Suppressor macrophage treated with lipopolysaccharide for 4 hours (primary cell): ENCODE measurements at regions not wholly inside any gene's neighbourhood (a gene's known extent, or its start where the extent isn't known, plus 50 kb on each side); places are given as distances from the start of the nearest gene placed in this dataset.

ENCODE experiments used
- DNase-seq: peaks from one replicate; pipeline ENCODE4 v3.0.0-alpha.2; 2020

GRCh38 chr13:110097013-110097412, 209.9 kb downstream of the COL4A1 start:
- no peak for DNase-seq

DNA sequence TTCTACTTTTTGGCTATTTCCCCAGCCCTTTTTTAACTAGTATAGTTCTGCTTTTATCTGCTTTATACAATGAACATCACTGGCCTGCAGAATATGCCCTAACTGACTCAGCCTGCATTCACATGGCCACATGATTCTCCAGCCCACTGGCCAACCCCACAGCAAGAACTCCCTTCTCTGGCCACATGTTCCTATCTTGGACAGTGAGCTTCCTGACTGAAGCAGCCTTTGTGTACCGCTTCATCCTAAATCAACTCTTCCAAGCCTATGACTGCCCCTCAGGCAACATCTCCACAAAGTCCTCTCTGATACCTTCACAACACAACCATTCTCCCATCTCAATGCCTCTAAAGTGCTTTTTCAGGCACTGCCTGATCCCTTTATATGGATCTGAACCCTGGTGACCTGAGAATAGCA, 214.1 kb downstream of the COL4A1 start:
- DNase-seq, result peak; percentile 53

GRCh38 chr13:110089815-110090214, 217.1 kb downstream of the COL4A1 start:
- DNase-seq, result no peak

DNA sequence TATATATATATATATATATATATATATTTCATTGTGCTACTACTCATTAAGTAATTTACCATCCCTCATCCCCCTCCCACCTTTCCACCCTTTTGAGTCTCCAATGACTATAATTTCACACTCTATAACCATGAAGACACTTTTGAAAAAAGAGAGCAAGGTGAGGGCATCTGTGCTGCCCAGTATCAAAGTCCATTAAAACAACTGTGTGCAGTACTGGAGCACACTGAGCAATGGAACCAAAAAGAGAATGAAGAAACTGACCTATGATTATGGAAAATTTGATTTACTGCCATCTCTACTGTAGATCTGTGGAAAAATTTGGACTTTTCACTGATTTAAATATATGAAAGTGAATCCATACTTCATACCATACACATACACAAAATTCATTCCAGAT, 217.9 kb downstream of the COL4A1 start:
- no peak for DNase-seq

GRCh38 chr13:110073982-110074381, 233.0 kb downstream of the COL4A1 start:
- DNase-seq, result no peak

GRCh38 chr13:110070511-110071120, 236.3 kb downstream of the COL4A1 start:
- no peak for DNase-seq

- no peak for DNase-seq
Measured at GRCh38 chr13:110070046-110070445, 236.9 kb downstream of the COL4A1 start.

DNA sequence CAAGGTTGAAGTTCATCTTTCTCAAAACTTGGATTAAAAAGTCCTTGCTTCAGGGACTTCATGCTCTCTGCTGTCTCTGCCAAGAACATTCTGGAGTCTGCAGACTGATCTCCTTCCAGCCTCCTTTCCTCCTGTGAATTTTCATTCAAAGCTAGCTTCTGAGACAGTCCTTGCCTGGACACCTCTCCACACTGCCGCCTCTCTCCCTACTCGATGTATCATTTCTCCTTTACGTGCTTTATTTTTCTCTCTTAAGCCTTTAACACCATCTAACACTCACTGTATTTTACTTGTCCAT, 238.8 kb downstream of the COL4A1 start:
- DNase-seq, result no peak

DNA sequence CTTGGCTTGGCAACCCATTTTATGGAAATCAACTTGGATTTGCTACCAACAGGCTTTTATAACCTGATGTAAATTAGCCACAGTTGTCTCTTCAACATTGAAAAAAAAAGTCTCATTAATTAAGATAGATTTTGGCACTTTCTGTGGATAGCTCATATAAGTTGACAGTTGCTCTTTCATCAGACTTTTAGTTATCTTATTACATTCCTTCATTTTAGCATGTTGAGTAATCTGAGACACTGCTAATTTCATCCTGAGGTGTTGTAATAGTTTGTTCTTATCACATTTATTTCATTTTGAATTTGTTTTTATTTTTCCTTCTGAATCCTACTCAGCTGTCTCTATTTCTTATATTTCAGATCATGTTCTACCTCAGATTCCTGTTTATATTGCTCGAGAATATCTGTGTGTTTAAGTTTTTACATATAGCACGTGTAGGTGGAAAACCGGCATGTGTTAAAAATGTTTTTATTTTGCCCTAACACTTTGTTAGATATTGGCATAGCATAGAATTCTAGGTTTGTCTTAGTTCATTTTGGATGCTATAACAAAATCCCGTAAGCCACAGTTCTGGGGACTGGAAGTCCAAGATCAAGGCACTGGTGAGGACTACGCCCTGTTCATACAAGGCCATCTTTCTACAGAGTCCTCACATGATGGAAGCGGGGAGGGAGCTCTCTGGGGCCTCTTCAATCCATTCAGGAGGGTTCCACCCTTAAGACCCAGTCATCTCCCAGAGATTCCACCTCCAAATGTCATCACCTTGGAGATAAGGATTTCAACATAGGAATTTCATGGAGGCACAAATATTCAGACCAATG, 239.4 kb downstream of the COL4A1 start:
- DNase-seq, result no peak

DNA sequence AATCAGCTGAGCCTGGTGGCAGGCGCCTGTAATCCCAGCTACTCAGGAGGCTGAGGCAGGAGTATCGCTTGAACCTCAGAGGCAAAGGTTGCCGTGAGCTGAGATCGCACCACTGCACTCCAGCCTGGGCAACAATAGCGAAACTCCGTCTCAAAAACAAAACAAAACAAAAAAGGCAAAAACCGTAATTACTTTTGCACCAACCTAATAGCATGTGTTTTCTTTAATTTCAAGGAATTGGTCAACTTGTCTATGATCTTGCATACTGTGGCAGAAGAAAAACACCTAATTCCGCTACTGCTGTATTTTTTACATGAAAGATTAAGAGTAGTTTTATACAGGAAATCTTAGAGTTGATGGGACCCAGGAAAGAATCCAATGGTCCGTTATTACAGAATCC, 241.2 kb downstream of the COL4A1 start:
- DNase-seq, result no peak

DNA sequence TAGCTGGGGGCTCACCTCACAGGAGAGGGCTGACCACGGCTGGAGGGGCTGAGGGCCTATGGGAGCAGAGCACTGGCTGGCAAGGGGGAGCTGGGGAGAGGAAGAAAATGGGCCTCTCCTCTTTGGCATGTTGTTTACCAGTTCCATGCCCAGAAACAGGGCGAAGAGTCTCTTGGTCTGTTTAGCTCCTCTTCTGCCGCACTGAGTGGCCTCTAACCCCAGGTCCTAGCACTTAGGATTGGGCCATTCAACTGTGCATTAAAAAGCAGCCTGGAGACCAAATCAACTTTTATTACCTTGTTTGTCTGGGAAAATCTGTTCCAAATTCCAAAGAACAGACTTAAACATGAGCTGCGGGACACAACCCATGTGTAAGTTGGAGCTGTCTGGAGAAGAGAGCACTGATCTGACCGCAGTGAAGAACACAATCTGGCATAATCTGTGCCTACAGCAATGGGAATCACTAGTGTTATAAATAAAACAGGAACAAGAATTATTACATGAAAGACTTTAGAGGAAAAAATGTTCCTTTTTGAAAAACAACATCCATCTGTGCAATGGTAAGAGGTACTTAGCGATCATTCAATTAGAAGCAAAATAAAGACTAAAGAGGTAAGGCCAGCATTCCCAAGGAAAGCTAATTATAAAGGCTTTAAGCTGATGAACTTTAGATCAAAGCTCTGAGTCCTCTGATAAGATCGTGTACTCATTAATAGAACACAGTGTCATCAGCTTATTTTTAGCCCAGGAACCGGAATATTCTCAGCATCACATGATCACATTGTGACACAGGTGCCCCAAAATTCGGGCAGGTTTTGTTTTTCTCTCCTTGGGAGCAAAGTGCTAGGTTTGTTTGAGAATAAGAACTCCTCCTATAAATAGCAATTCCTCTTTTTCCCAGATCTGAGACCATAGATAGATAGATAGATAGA, 243.2 kb downstream of the COL4A1 start:
- no peak for DNase-seq

- no peak for DNase-seq
Measured at GRCh38 chr13:110062777-110063442, 244.0 kb downstream of the COL4A1 start.

- DNase-seq, result no peak
Measured at GRCh38 chr13:110062077-110062776, 244.7 kb downstream of the COL4A1 start.

GRCh38 chr13:110061270-110061669, 245.7 kb downstream of the COL4A1 start:
- DNase-seq, result no peak

DNA sequence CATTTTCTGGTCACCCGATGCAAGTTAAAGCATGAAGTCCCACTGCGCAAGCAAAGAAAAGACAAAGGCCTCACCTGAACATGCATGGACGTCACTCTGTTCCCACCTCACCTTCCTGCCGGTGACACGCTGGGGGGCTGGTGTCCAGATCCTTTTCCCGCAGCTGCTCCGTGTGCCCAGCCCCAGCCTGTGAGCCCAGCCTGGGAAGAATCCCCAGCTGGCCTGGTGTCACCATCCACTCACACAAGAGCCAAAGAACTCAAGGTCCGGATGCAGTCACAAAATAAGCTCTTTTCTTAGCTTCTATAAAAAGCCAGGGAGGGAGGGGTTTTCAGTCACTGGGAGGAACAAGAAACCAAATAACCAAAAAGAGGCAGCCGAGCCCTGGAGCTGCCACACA, 249.9 kb downstream of the COL4A1 start:
- DNase-seq, result no peak

DNA sequence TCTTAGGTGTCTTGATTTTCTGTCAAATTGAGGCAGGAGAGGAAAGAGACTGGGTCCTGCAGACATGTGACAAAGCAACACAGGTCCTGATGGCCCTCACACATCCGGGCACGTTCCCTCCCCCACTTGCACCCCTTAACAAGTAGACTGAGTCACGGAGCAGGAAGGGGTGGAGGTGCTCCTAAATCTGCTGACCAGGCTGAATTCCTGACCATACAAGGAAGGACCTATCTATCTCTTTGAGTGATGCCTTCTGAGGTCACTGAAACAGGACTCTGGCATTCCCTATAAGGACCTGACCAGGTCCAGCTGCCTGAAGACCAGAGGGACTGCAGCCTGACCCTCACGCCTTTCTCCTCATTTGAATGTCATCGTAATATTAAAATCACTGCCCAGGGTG, 250.3 kb downstream of the COL4A1 start:
- DNase-seq, result no peak

GRCh38 chr13:110055089-110055488, 251.9 kb downstream of the COL4A1 start:
- DNase-seq, result no peak

GRCh38 chr13:110054041-110054440, 252.9 kb downstream of the COL4A1 start:
- no peak for DNase-seq

GRCh38 chr13:110047496-110047895, 259.5 kb downstream of the COL4A1 start:
- no peak for DNase-seq

DNA sequence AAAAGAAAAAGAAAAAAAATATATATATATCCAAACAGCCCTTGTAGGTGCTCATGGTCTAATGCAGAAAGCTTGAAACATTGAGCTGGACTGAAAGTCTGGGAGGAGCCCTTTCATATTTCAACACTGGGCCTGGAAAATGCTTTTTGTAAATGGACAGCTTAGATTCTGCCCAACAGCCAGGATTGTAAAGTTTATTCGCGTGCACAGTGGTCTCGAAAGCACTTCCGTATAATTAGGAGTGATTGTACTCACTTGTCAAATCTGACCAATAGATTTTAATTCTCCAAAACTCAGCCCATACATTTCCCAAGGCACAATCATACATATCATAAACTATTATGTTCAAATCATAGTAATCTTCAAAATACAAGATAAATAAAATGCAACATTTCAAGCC, 260.1 kb downstream of the COL4A1 start:
- no peak for DNase-seq

DNA sequence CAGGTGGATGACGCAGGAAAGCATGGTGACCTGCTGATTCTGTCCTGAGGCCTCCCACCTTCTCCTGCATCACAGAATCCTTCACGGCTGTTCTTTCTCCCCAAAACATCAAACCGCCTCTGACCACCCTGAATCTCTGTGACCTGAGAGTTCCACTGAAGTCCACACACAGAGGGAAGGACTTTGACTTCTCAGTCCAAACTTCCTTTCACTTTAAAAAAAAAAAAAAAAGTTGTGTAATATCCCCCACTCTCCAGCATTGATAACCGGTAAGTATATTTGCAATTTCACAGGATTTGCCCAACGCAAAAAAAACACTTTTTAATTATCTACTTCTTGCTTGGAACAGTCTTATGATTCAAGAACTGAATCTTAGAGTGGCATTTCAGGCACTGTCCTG, 259.5 kb upstream of the IRS2 start:
- no peak for DNase-seq

DNA sequence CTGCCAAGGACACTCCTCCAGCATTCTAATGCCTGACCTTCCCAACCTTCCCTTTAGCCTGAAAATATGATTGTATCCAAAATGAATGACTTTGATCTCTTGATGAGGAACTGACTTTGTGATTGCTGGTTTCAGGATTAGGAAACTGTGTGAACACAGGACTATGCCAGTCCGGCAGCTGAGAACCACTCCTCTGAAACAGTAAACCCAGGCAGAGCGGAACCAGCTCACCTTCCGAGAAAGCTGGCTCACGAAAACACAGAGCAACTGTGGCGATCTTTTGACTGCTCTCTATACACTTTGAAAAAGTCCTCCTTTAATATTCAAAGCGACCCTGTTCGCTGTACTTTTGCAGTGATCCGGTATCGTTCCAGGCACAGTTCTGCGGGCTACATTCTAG, 258.8 kb upstream of the IRS2 start:
- peak; percentile 4 for DNase-seq
